Mesendoderm (in vitro differentiated cells): ENCODE measurements at regions not wholly inside any gene's neighbourhood (a gene's known extent, or its start where the extent isn't known, plus 50 kb on each side); places are given as distances from the start of the nearest gene placed in this dataset.

Experiments
- DNase-seq: peaks from one replicate; pipeline ENCODE4 v3.0.0; 2013
- H2AK5ac ChIP-seq: 2 replicates; pipeline ENCODE4 v1.6.1; 2013; ENCODE audit warnings: low read length, inconsistent platforms
- H2BK120ac ChIP-seq: 2 replicates; pipeline ENCODE4 v1.6.1; 2013; ENCODE audit warnings: low read depth, mild to moderate bottlenecking, low read length, moderate library complexity, mixed read lengths
- H2BK15ac ChIP-seq: replicated peaks from 2 replicates; pipeline ENCODE4 v1.6.1; 2013; ENCODE audit warnings: low read depth, mild to moderate bottlenecking, moderate library complexity
- H2BK5ac ChIP-seq: 2 replicates; pipeline ENCODE4 v1.6.1; 2013; ENCODE audit warnings: low read length, inconsistent platforms
- H3K18ac ChIP-seq: 2 replicates; pipeline ENCODE4 v1.6.1; 2013; ENCODE audit warnings: mild to moderate bottlenecking, low read length, mixed read lengths
- H3K23ac ChIP-seq: one replicate; pipeline ENCODE4 v1.6.1; 2013; ENCODE audit warnings: low read length
- H3K27ac ChIP-seq: 2 replicates; pipeline ENCODE4 v1.5.1; 2013; ENCODE audit warnings: low read depth, mild to moderate bottlenecking, inconsistent platforms, low read length, moderate library complexity
- H3K27me3 ChIP-seq: 2 replicates; pipeline ENCODE4 v1.6.1; 2013; ENCODE audit warnings: low read length, control low read depth, mild to moderate bottlenecking, inconsistent platforms; ENCODE audit not compliant: insufficient read depth, poor library complexity
- H3K36me3 ChIP-seq: 2 replicates; pipeline ENCODE4 v1.6.1; 2013; ENCODE audit warnings: low read length, inconsistent platforms; ENCODE audit not compliant: control insufficient read depth, insufficient read depth
- H3K4ac ChIP-seq: one replicate; pipeline ENCODE4 v1.6.1; 2013; ENCODE audit warnings: low read depth, mild to moderate bottlenecking, low read length, moderate library complexity
- H3K4me1 ChIP-seq: 2 replicates; pipeline ENCODE4 v1.6.1; 2013; ENCODE audit warnings: low read depth, low read length, inconsistent platforms; ENCODE audit not compliant: control insufficient read depth
- H3K4me2 ChIP-seq: 2 replicates; pipeline ENCODE4 v1.6.1; 2013; ENCODE audit warnings: low read length
- H3K4me3 ChIP-seq: 2 replicates; pipeline ENCODE4 v1.5.1; 2013; ENCODE audit warnings: mild to moderate bottlenecking, low read length
- H3K56ac ChIP-seq: one replicate; pipeline ENCODE4 v1.6.1; 2013; ENCODE audit warnings: low read length
- H3K79me1 ChIP-seq: 2 replicates; pipeline ENCODE4 v1.6.1; 2013; ENCODE audit warnings: low read length, inconsistent platforms
- H3K79me2 ChIP-seq: 2 replicates; pipeline ENCODE4 v1.6.1; 2013; ENCODE audit warnings: mild to moderate bottlenecking, low read length; ENCODE audit not compliant: control insufficient read depth, insufficient read depth
- H3K9ac ChIP-seq: 2 replicates; pipeline ENCODE4 v1.6.1; 2013; ENCODE audit warnings: low read length, inconsistent platforms
- H4K5ac ChIP-seq: one replicate; pipeline ENCODE4 v1.6.1; 2013; ENCODE audit warnings: low read length
- H4K8ac ChIP-seq: one replicate; pipeline ENCODE4 v1.6.1; 2013; ENCODE audit warnings: low read depth, mild to moderate bottlenecking, control low read depth, low read length, moderate library complexity
- WGBS: extraction: QIAGEN DNeasy Blood & Tissue Kit; methylation state at CpG from one replicate; pipeline ENCODE4 v1.1.7; 2013; ENCODE audit warnings: low lambda C conversion rate, missing lambda C conversion rate; ENCODE audit not compliant: insufficient coverage; ENCODE audit errors: extremely low coverage; 5-methylcytosine and 5-hydroxymethylcytosine counted together

- Histone ChIP-seq H3K4ac (no peak overlapping the region), H3K27me3 (no peaks in the 10 kb centered on the region), H3K27ac (no peak overlapping the region), H3K4me2 (no peak overlapping the region), H4K8ac (no peak overlapping the region), H2BK120ac (no peak overlapping the region), H2AK5ac (no peak overlapping the region), H3K79me2 (no peaks in the 10 kb centered on the region), H3K79me1 (no peaks in the 10 kb centered on the region), H3K9ac (no peak overlapping the region), H3K56ac (peak overlapping the region; percentile 68), H3K4me1 (peaks cover 2% of the 10 kb centered on the region), H3K18ac (no peak overlapping the region), H3K36me3 (no peaks in the 10 kb centered on the region), H3K23ac (no peak overlapping the region), H2BK5ac (no peak overlapping the region), H2BK15ac (no peak overlapping the region), H3K4me3 (no peak overlapping the region), H4K5ac (no peak overlapping the region)
- DNase-seq: peak; percentile 39
- WGBS: no CpG with 5 or more reads among the region's 15 CpGs
These were observed 206.6 kb upstream of the GRIK3 start for GRCh38 chr1:37240897-37241296.

GRCh38 chr1:37242501-37242900 lies 208.2 kb upstream of the GRIK3 start:
- no peak for DNase-seq
- Histone ChIP-seq H3K4me1 (peaks cover 2% of the 10 kb centered on the region), H2BK120ac (no peak overlapping the region), H4K8ac (no peak overlapping the region), H3K36me3 (no peaks in the 10 kb centered on the region), H3K4me3 (no peak overlapping the region), H3K27me3 (no peaks in the 10 kb centered on the region), H3K9ac (no peak overlapping the region), H4K5ac (no peak overlapping the region), H3K79me1 (no peaks in the 10 kb centered on the region), H3K56ac (no peak overlapping the region), H3K18ac (no peak overlapping the region), H3K23ac (no peak overlapping the region), H3K27ac (no peak overlapping the region), H2AK5ac (no peak overlapping the region), H2BK15ac (no peak overlapping the region), H3K4ac (no peak overlapping the region), H2BK5ac (no peak overlapping the region), H3K4me2 (no peak overlapping the region), H3K79me2 (no peaks in the 10 kb centered on the region)
- no CpG with 5 or more reads among the region's 5 CpGs for WGBS

- WGBS: no CpG with 5 or more reads among the region's 12 CpGs
- DNase-seq: no peak
These were observed 209.2 kb upstream of the GRIK3 start for GRCh38 chr1:37243368-37244082.

GRCh38 chr1:37244083-37244480 lies 209.8 kb upstream of the GRIK3 start:
- Histone ChIP-seq H3K27me3 (no peaks in the 10 kb centered on the region), H3K36me3 (no peaks in the 10 kb centered on the region), H2BK15ac (no peak overlapping the region), H2BK120ac (no peak overlapping the region), H3K79me2 (no peaks in the 10 kb centered on the region), H4K5ac (no peak overlapping the region), H2BK5ac (no peak overlapping the region), H3K4me2 (no peak overlapping the region), H2AK5ac (no peak overlapping the region), H3K56ac (no peak overlapping the region), H3K23ac (no peak overlapping the region), H3K27ac (no peak overlapping the region), H3K4me1 (peaks cover 2% of the 10 kb centered on the region), H3K4me3 (no peak overlapping the region), H3K9ac (no peak overlapping the region), H3K79me1 (no peaks in the 10 kb centered on the region), H3K4ac (no peak overlapping the region), H4K8ac (no peak overlapping the region), H3K18ac (no peak overlapping the region)
- WGBS: no CpG with 5 or more reads among the region's 6 CpGs
- DNase-seq: no peak

More at GRCh38 chr1:37243368-37244082, 209.2 kb upstream of the GRIK3 start:
- Histone ChIP-seq H2AK5ac (no peak overlapping the region), H2BK5ac (no peak overlapping the region), H3K36me3 (no peaks in the 10 kb centered on the region), H2BK15ac (no peak overlapping the region), H3K79me2 (no peaks in the 10 kb centered on the region), H3K23ac (no peak overlapping the region), H3K27me3 (no peaks in the 10 kb centered on the region), H3K27ac (no peak overlapping the region), H4K5ac (no peak overlapping the region), H4K8ac (no peak overlapping the region), H3K9ac (no peak overlapping the region), H3K4me1 (peaks cover 2% of the 10 kb centered on the region), H2BK120ac (no peak overlapping the region), H3K79me1 (no peaks in the 10 kb centered on the region), H3K4me3 (no peak overlapping the region), H3K56ac (no peak overlapping the region), H3K4me2 (no peak overlapping the region), H3K18ac (no peak overlapping the region), H3K4ac (no peak overlapping the region)

GRCh38 chr1:37244815-37245214 lies 210.5 kb upstream of the GRIK3 start:
- peaks cover 2% of the 10 kb centered on the region for H3K4me1 ChIP-seq
- H4K8ac ChIP-seq: no peak overlapping the region
- no peak for DNase-seq
- no peak overlapping the region for H4K5ac ChIP-seq
- H3K36me3 ChIP-seq: no peaks in the 10 kb centered on the region
- no peak overlapping the region for H3K18ac ChIP-seq
- no peaks in the 10 kb centered on the region for H3K27me3 ChIP-seq
- H3K23ac ChIP-seq: no peak overlapping the region
- no peak overlapping the region for H2BK15ac ChIP-seq
- H2BK120ac ChIP-seq: no peak overlapping the region
- H2BK5ac ChIP-seq: no peak overlapping the region
- no peak overlapping the region for H2AK5ac ChIP-seq
- H3K4me2 ChIP-seq: no peak overlapping the region
- WGBS: no CpG with 5 or more reads among the region's 3 CpGs
- H3K56ac ChIP-seq: no peak overlapping the region
- no peak overlapping the region for H3K4ac ChIP-seq
- H3K9ac ChIP-seq: no peak overlapping the region
- no peaks in the 10 kb centered on the region for H3K79me1 ChIP-seq
- H3K79me2 ChIP-seq: no peaks in the 10 kb centered on the region
- H3K27ac ChIP-seq: no peak overlapping the region
- H3K4me3 ChIP-seq: no peak overlapping the region

- Histone ChIP-seq H3K9ac (no peak overlapping the region), H3K79me1 (no peaks in the 10 kb centered on the region), H2AK5ac (no peak overlapping the region), H3K27me3 (no peaks in the 10 kb centered on the region), H3K23ac (no peak overlapping the region), H2BK5ac (no peak overlapping the region), H3K27ac (no peak overlapping the region), H3K18ac (no peak overlapping the region), H3K4me2 (no peak overlapping the region), H3K4me3 (no peak overlapping the region), H2BK15ac (no peak overlapping the region), H3K36me3 (no peaks in the 10 kb centered on the region), H4K8ac (no peak overlapping the region), H2BK120ac (no peak overlapping the region), H3K4me1 (peaks cover 2% of the 10 kb centered on the region), H4K5ac (no peak overlapping the region), H3K4ac (no peak overlapping the region), H3K79me2 (no peaks in the 10 kb centered on the region), H3K56ac (no peak overlapping the region)
- WGBS: no CpG with 5 or more reads among the region's 6 CpGs
- no peak for DNase-seq
These were observed 212.3 kb upstream of the GRIK3 start for GRCh38 chr1:37246631-37247030.
